ENCODE measurements at regions not wholly inside any gene's neighbourhood (a gene's known extent, or its start where the extent isn't known, plus 50 kb on each side); places are given as distances from the start of the nearest gene placed in this dataset.

- no peak for DNase-seq
Observed at GRCh38 chr1:234756066-234756774, 146.2 kb upstream of the IRF2BP2 start.

- DNase-seq = no peak
Observed at GRCh38 chr1:234755449-234755863, 145.5 kb upstream of the IRF2BP2 start.

- no peak for DNase-seq
Observed at GRCh38 chr1:234753979-234754378, 144.0 kb upstream of the IRF2BP2 start.

- DNase-seq = no peak
Observed at GRCh38 chr1:234752927-234753326, 142.9 kb upstream of the IRF2BP2 start.

GRCh38 chr1:234751678-234752077 lies 141.7 kb upstream of the IRF2BP2 start:
- DNase-seq = no peak

GRCh38 chr1:234750922-234751627 lies 141.1 kb upstream of the IRF2BP2 start:
- DNase-seq = no peak

GRCh38 chr1:234748713-234749112 lies 138.7 kb upstream of the IRF2BP2 start:
- DNase-seq = no peak

- DNase-seq = no peak
Observed at GRCh38 chr1:234748066-234748465, 138.1 kb upstream of the IRF2BP2 start.

- DNase-seq = no peak
Observed at GRCh38 chr1:234746798-234747196, 136.8 kb upstream of the IRF2BP2 start.

GRCh38 chr1:234745844-234746797 lies 136.1 kb upstream of the IRF2BP2 start:
- DNase-seq = no peak

- DNase-seq = no peak
Observed at GRCh38 chr1:234745276-234745675, 135.3 kb upstream of the IRF2BP2 start.

GRCh38 chr1:234743791-234744611 lies 134.0 kb upstream of the IRF2BP2 start:
- DNase-seq = no peak

- DNase-seq = no peak
Observed at GRCh38 chr1:234742622-234743021, 132.6 kb upstream of the IRF2BP2 start.

GRCh38 chr1:234737967-234738314 lies 128.0 kb upstream of the IRF2BP2 start:
- DNase-seq = no peak

- DNase-seq = no peak
Observed at GRCh38 chr1:234735916-234736315, 125.9 kb upstream of the IRF2BP2 start.

- no peak for DNase-seq
Observed at GRCh38 chr1:234735476-234735875, 125.5 kb upstream of the IRF2BP2 start.

GRCh38 chr1:234734869-234735268 lies 124.9 kb upstream of the IRF2BP2 start:
- no peak for DNase-seq

- no peak for DNase-seq
Observed at GRCh38 chr1:234734412-234734835, 124.4 kb upstream of the IRF2BP2 start.

GRCh38 chr1:234733427-234733826 lies 123.4 kb upstream of the IRF2BP2 start:
- DNase-seq = no peak

- DNase-seq = no peak
Observed at GRCh38 chr1:234732671-234733390, 122.9 kb upstream of the IRF2BP2 start.

- DNase-seq = no peak
Observed at GRCh38 chr1:234732260-234732659, 122.3 kb upstream of the IRF2BP2 start.

All from skin of body (tissue), 1 donor.